HEK293 (cell line): ENCODE measurements at regions not wholly inside any gene's neighbourhood (a gene's known extent, or its start where the extent isn't known, plus 50 kb on each side); places are given as distances from the start of the nearest gene placed in this dataset.

Experiments
- FEZF1 ChIP-seq: fragments of 450-650 bp; formaldehyde crosslinking; IDR thresholded peaks from 2 replicates; pipeline ENCODE4 v1.5.1; 2016; ENCODE audit warnings: missing biosample characterization, missing genetic modification characterization
- GLI4 ChIP-seq: fragments of 450-650 bp; formaldehyde crosslinking; IDR thresholded peaks from 2 replicates; pipeline ENCODE4 v1.5.1; 2016; ENCODE audit warnings: missing biosample characterization, missing genetic modification characterization
- IKZF3 ChIP-seq: fragments of 450-650 bp; IDR thresholded peaks from 2 replicates; pipeline ENCODE4 v1.5.0; 2018; ENCODE audit warnings: missing biosample characterization, mild to moderate bottlenecking, missing genetic modification characterization, moderate library complexity
- MEIS1 ChIP-seq: sonication (generic); formaldehyde crosslinking; IDR thresholded peaks from 2 replicates; pipeline ENCODE4 v1.8.1; 2022; ENCODE audit warnings: missing genetic modification reagents, mild to moderate bottlenecking, borderline replicate concordance
- MZF1 ChIP-seq: fragments of 450-650 bp; formaldehyde crosslinking; IDR thresholded peaks from 2 replicates; pipeline ENCODE4 v1.5.1; 2017; ENCODE audit warnings: missing biosample characterization, missing genetic modification characterization, borderline replicate concordance
- PRDM1 ChIP-seq: fragments of 450-650 bp; formaldehyde crosslinking; IDR thresholded peaks from 2 replicates; pipeline ENCODE4; 2016; ENCODE audit warnings: missing biosample characterization, missing genetic modification characterization
- ZBTB44 ChIP-seq: fragments of 450-650 bp; IDR thresholded peaks from 2 replicates; pipeline ENCODE4 v1.5.1; 2018; ENCODE audit warnings: missing biosample characterization, mild to moderate bottlenecking, missing genetic modification characterization
- ZBTB6 ChIP-seq: fragments of 450-650 bp; formaldehyde crosslinking; IDR thresholded peaks from 2 replicates; pipeline ENCODE4 v1.5.1; 2017; ENCODE audit warnings: missing biosample characterization, missing genetic modification characterization
- ZFP41 ChIP-seq: fragments of 450-650 bp; formaldehyde crosslinking; IDR thresholded peaks from 2 replicates; pipeline ENCODE4 v1.5.1; 2016; ENCODE audit warnings: missing biosample characterization, missing genetic modification characterization, borderline replicate concordance
- ZNF132 ChIP-seq: fragments of 450-650 bp; formaldehyde crosslinking; IDR thresholded peaks from 2 replicates; pipeline ENCODE4 v1.5.1; 2017; ENCODE audit warnings: missing biosample characterization, missing genetic modification characterization, borderline replicate concordance
- ZNF169 ChIP-seq: fragments of 450-650 bp; formaldehyde crosslinking; IDR thresholded peaks from 2 replicates; pipeline ENCODE4 v1.5.1; 2016; ENCODE audit warnings: missing biosample characterization, missing genetic modification characterization
- ZNF174 ChIP-seq: fragments of 450-650 bp; formaldehyde crosslinking; IDR thresholded peaks from 2 replicates; pipeline ENCODE4 v1.5.0; 2017; ENCODE audit warnings: missing biosample characterization, mild to moderate bottlenecking, missing genetic modification characterization
- ZNF26 ChIP-seq: fragments of 450-650 bp; formaldehyde crosslinking; IDR thresholded peaks from 2 replicates; pipeline ENCODE4 v1.5.1; 2016; ENCODE audit warnings: missing biosample characterization, missing genetic modification characterization
- ZNF292 ChIP-seq: fragments of 450-650 bp; formaldehyde crosslinking; IDR thresholded peaks from 2 replicates; pipeline ENCODE4 v1.5.1; 2016; ENCODE audit warnings: low read depth, missing biosample characterization, missing genetic modification characterization, borderline replicate concordance
- ZNF561 ChIP-seq: fragments of 450-650 bp; IDR thresholded peaks from 2 replicates; pipeline ENCODE4 v1.5.1; 2018; ENCODE audit warnings: missing biosample characterization, missing genetic modification characterization, borderline replicate concordance
- ZNF621 ChIP-seq: fragments of 450-650 bp; formaldehyde crosslinking; IDR thresholded peaks from 2 replicates; pipeline ENCODE4 v1.5.1; 2017; ENCODE audit warnings: missing biosample characterization, missing genetic modification characterization
- ZNF747 ChIP-seq: fragments of 450-650 bp; formaldehyde crosslinking; IDR thresholded peaks from 2 replicates; pipeline ENCODE4 v1.5.1; 2016; ENCODE audit warnings: missing biosample characterization, missing genetic modification characterization
- ZNF777 ChIP-seq: fragments of 450-650 bp; formaldehyde crosslinking; IDR thresholded peaks from 2 replicates; pipeline ENCODE4 v1.5.1; 2017; ENCODE audit warnings: missing biosample characterization, missing genetic modification characterization, borderline replicate concordance
- ZSCAN23 ChIP-seq: fragments of 450-650 bp; formaldehyde crosslinking; IDR thresholded peaks from 2 replicates; pipeline ENCODE4 v1.5.1; 2016; ENCODE audit warnings: missing biosample characterization, missing genetic modification characterization
- TF ChIP-seq, protein P1 (sequence below): fragments of 450-650 bp; formaldehyde crosslinking; conservative IDR thresholded peaks from 2 replicates; pipeline ENCODE4 v1.5.1; 2016; ENCODE audit warnings: low read depth, missing biosample characterization, missing genetic modification characterization
- TF ChIP-seq, protein P2 (sequence below): fragments of 450-650 bp; formaldehyde crosslinking; IDR thresholded peaks from 2 replicates; pipeline ENCODE4 v1.5.1; 2016; ENCODE audit warnings: missing biosample characterization, missing genetic modification characterization, borderline replicate concordance
- TF ChIP-seq, protein P3 (sequence below): fragments of 450-650 bp; formaldehyde crosslinking; IDR thresholded peaks from 2 replicates; pipeline ENCODE4 v1.5.1; 2016; ENCODE audit warnings: missing biosample characterization, missing genetic modification characterization, low read depth
- TF ChIP-seq, protein P4 (sequence below): fragments of 450-650 bp; formaldehyde crosslinking; IDR thresholded peaks from 2 replicates; pipeline ENCODE4 v1.5.1; 2016; ENCODE audit warnings: missing biosample characterization, missing genetic modification characterization

DNA sequence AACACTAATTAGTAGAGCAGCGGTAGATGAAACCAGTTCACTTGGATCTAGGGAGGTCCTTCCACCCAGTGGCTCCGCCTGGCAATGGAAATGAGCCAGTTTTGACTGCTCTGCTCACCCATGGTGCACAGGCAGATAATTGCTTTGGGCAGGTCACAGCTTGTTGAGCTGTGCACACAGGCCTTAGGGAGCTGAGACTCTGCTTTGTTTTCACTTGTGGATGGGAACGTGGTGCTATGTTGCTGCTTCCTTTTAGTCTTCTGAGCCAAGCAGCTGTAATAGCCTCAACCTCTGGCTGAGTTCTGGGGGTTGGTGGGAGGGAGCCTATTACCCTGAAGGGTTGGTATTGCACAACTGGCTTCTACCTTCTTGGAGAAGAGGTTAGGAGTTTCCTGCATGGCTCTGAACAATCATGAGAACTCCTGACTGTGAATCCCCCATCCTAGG lies 262.3 kb upstream of the MTNR1B start (continued):
- no peak for TF ChIP-seq ZNF132 (tag by site-specific recombination)
- TF ChIP-seq, protein P1, sequence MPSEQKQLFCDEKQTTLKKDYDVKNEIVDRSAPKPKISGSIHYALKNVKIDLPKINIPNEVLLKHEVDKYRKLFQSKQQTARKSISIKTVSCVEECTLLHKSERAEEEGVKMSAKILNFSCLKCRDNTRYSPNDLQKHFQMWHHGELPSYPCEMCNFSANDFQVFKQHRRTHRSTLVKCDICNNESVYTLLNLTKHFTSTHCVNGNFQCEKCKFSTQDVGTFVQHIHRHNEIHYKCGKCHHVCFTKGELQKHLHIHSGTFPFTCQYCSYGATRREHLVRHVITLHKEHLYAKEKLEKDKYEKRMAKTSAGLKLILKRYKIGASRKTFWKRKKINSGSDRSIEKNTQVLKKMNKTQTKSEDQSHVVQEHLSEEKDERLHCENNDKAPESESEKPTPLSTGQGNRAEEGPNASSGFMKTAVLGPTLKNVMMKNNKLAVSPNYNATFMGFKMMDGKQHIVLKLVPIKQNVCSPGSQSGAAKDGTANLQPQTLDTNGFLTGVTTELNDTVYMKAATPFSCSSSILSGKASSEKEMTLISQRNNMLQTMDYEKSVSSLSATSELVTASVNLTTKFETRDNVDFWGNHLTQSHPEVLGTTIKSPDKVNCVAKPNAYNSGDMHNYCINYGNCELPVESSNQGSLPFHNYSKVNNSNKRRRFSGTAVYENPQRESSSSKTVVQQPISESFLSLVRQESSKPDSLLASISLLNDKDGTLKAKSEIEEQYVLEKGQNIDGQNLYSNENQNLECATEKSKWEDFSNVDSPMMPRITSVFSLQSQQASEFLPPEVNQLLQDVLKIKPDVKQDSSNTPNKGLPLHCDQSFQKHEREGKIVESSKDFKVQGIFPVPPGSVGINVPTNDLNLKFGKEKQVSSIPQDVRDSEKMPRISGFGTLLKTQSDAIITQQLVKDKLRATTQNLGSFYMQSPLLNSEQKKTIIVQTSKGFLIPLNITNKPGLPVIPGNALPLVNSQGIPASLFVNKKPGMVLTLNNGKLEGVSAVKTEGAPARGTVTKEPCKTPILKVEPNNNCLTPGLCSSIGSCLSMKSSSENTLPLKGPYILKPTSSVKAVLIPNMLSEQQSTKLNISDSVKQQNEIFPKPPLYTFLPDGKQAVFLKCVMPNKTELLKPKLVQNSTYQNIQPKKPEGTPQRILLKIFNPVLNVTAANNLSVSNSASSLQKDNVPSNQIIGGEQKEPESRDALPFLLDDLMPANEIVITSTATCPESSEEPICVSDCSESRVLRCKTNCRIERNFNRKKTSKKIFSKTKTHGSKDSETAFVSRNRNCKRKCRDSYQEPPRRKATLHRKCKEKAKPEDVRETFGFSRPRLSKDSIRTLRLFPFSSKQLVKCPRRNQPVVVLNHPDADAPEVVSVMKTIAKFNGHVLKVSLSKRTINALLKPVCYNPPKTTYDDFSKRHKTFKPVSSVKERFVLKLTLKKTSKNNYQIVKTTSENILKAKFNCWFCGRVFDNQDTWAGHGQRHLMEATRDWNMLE (tag by site-specific recombination): peak; percentile 32; the same call in 1 of the 2 replicates
- TF ChIP-seq ZNF561 (tag by site-specific recombination): peak; percentile 91
- TF ChIP-seq ZNF26 (tag by site-specific recombination): no peak
- no peak for TF ChIP-seq GLI4
- TF ChIP-seq ZFP41: no peak
- TF ChIP-seq IKZF3 (tag by site-specific recombination): peak; percentile 85
- peak; percentile 36; the same call in 1 of the 2 replicates for TF ChIP-seq ZBTB6 (tag by site-specific recombination)
- TF ChIP-seq ZNF621 (tag by site-specific recombination): no peak
- peak; percentile 86; the same call in 1 of the 2 replicates for TF ChIP-seq PRDM1 (tag by site-specific recombination)
- TF ChIP-seq, protein P2, sequence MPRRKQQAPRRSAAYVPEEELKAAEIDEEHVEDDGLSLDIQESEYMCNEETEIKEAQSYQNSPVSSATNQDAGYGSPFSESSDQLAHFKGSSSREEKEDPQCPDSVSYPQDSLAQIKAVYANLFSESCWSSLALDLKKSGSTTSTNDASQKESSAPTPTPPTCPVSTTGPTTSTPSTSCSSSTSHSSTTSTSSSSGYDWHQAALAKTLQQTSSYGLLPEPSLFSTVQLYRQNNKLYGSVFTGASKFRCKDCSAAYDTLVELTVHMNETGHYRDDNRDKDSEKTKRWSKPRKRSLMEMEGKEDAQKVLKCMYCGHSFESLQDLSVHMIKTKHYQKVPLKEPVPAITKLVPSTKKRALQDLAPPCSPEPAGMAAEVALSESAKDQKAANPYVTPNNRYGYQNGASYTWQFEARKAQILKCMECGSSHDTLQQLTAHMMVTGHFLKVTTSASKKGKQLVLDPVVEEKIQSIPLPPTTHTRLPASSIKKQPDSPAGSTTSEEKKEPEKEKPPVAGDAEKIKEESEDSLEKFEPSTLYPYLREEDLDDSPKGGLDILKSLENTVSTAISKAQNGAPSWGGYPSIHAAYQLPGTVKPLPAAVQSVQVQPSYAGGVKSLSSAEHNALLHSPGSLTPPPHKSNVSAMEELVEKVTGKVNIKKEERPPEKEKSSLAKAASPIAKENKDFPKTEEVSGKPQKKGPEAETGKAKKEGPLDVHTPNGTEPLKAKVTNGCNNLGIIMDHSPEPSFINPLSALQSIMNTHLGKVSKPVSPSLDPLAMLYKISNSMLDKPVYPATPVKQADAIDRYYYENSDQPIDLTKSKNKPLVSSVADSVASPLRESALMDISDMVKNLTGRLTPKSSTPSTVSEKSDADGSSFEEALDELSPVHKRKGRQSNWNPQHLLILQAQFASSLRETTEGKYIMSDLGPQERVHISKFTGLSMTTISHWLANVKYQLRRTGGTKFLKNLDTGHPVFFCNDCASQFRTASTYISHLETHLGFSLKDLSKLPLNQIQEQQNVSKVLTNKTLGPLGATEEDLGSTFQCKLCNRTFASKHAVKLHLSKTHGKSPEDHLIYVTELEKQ (tag by site-specific recombination): peak; percentile 54; the same call in 1 of the 2 replicates
- TF ChIP-seq ZNF292: no peak
- peak; percentile 92 for TF ChIP-seq MZF1 (tag by site-specific recombination)
- TF ChIP-seq ZBTB44 (tag by site-specific recombination): peak; percentile 84; the same call in 1 of the 2 replicates
- no peak for TF ChIP-seq ZSCAN23 (tag by site-specific recombination)
- TF ChIP-seq ZNF747 (tag by site-specific recombination): no peak
- TF ChIP-seq ZNF174 (tag by site-specific recombination): no peak
- TF ChIP-seq, protein P3, sequence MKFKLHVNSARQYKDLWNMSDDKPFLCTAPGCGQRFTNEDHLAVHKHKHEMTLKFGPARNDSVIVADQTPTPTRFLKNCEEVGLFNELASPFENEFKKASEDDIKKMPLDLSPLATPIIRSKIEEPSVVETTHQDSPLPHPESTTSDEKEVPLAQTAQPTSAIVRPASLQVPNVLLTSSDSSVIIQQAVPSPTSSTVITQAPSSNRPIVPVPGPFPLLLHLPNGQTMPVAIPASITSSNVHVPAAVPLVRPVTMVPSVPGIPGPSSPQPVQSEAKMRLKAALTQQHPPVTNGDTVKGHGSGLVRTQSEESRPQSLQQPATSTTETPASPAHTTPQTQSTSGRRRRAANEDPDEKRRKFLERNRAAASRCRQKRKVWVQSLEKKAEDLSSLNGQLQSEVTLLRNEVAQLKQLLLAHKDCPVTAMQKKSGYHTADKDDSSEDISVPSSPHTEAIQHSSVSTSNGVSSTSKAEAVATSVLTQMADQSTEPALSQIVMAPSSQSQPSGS (tag by site-specific recombination): peak; percentile 60; the same call in 1 of the 2 replicates
- no peak for TF ChIP-seq ZNF169 (tag by site-specific recombination)
- TF ChIP-seq, protein P4, sequence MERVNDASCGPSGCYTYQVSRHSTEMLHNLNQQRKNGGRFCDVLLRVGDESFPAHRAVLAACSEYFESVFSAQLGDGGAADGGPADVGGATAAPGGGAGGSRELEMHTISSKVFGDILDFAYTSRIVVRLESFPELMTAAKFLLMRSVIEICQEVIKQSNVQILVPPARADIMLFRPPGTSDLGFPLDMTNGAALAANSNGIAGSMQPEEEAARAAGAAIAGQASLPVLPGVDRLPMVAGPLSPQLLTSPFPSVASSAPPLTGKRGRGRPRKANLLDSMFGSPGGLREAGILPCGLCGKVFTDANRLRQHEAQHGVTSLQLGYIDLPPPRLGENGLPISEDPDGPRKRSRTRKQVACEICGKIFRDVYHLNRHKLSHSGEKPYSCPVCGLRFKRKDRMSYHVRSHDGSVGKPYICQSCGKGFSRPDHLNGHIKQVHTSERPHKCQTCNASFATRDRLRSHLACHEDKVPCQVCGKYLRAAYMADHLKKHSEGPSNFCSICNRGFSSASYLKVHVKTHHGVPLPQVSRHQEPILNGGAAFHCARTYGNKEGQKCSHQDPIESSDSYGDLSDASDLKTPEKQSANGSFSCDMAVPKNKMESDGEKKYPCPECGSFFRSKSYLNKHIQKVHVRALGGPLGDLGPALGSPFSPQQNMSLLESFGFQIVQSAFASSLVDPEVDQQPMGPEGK: peak; percentile 74
- TF ChIP-seq FEZF1 (tag by site-specific recombination): peak; percentile 72
- TF ChIP-seq MEIS1 (CRISPR knock-in tag): no peak
- TF ChIP-seq ZNF777 (tag by site-specific recombination): no peak
